ENCODE measurements at regions not wholly inside any gene's neighbourhood (a gene's known extent, or its start where the extent isn't known, plus 50 kb on each side); places are given as distances from the start of the nearest gene placed in this dataset.

DNA sequence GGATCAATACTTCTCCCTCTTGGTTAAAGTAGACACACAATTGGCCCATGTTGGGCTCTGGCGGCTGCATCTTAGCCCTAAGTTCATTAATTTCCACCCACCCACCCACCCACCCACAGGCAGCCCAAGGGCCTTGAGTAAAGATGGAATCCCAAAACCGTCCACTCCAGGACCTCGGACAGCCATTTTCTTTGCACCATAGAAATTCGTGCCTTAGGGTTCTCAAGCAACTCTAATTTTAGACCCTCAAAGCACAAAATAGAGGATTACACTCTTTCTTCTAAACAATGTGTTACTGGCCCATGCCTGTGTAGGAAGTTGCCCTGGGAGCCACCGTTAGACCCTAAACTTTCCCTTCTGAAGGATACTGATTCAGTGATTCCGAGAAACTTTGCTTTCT lies 568.5 kb downstream of the IRX1 start:
- H4K8ac ChIP-seq (replicated peaks; ENCODE audit: insufficient read length, low read depth, low read length): no peak overlapping the region
- Mint-ChIP-seq H3K36me3 (ENCODE audit: insufficient read depth in 1 of 3, low read depth in 3 of 3) (no peaks in the 10 kb centered on the region), H3K4me1 (no peaks in the 10 kb centered on the region), H3K4me3 (no peak overlapping the region), H3K27me3 (ENCODE audit: low read depth) (no peaks in the 10 kb centered on the region), H3K9me3 (no peaks in the 10 kb centered on the region), H3K27ac (no peak overlapping the region)
- H3K9ac ChIP-seq (ENCODE audit: extremely low read depth, insufficient read length, low read length): no peak overlapping the region
- TF ChIP-seq CTCF (conservative IDR thresholded peaks at IDR 0.05): no peak
- no peak overlapping the region for H3K18ac ChIP-seq (ENCODE audit: insufficient read length, low read depth, low read length)
- H4K91ac ChIP-seq (ENCODE audit: insufficient read length, low read depth, low read length): no peak overlapping the region
- H3K4me1 ChIP-seq (ENCODE audit: insufficient read depth, low read length): no peaks in the 10 kb centered on the region
- H3K79me2 ChIP-seq (ENCODE audit: insufficient read depth, low read length): no peaks in the 10 kb centered on the region
- H2AFZ ChIP-seq (ENCODE audit: low read length): no peak overlapping the region
- H3K14ac ChIP-seq (ENCODE audit: insufficient read depth, low read length): no peak overlapping the region
- H3K27ac ChIP-seq (ENCODE audit: insufficient read length, low read depth, low read length): no peak overlapping the region
- no peak for DNase-seq
- H3K27me3 ChIP-seq (ENCODE audit: insufficient read depth, low read length): no peaks in the 10 kb centered on the region
- H2BK12ac ChIP-seq (ENCODE audit: insufficient read length, low read depth, low read length): no peak overlapping the region
- H4K5ac ChIP-seq (ENCODE audit: insufficient read length, low read depth, low read length): no peak overlapping the region
- H3K56ac ChIP-seq (ENCODE audit: insufficient read length, low read depth, low read length): no peak overlapping the region
- H3K4ac ChIP-seq (ENCODE audit: low read depth, low read length): no peak overlapping the region
- no peaks in the 10 kb centered on the region for H4K20me1 ChIP-seq (ENCODE audit: control insufficient read depth, insufficient read depth, insufficient read length)
- H3T11ph ChIP-seq (ENCODE audit: low read length): no peak overlapping the region
- no peak overlapping the region for H3K23ac ChIP-seq (ENCODE audit: insufficient read length, low read depth, low read length)
- WGBS (ENCODE audit: extremely low coverage, insufficient read length, low lambda C conversion rate): no CpG with 5 or more reads among the region's 6 CpGs
- H2BK120ac ChIP-seq (ENCODE audit: low read depth, low read length, poor library complexity, severe bottlenecking): no peak overlapping the region
- H2BK15ac ChIP-seq (ENCODE audit: low read depth, low read length): no peak overlapping the region
- no peak overlapping the region for H3K4me2 ChIP-seq (ENCODE audit: insufficient read depth, insufficient read length, low read length)
- H2BK5ac ChIP-seq (ENCODE audit: insufficient read length, low read length): no peak overlapping the region
- H3K9me3 ChIP-seq (ENCODE audit: control insufficient read depth, low read depth, low read length): no peaks in the 10 kb centered on the region
- H3K23me2 ChIP-seq (ENCODE audit: insufficient read length, low read depth, low read length, poor library complexity, severe bottlenecking): no peaks in the 10 kb centered on the region
- no peak overlapping the region for H2AK5ac ChIP-seq (ENCODE audit: insufficient read length, low read length)
- H2BK20ac ChIP-seq (ENCODE audit: low read depth, low read length, poor library complexity, severe bottlenecking): no peak overlapping the region
- H3K79me1 ChIP-seq (ENCODE audit: insufficient read depth, low read depth, low read length, poor library complexity, severe bottlenecking): no peaks in the 10 kb centered on the region

All from H9 (cell line).